BLaER1 (cell line): ENCODE measurements at regions not wholly inside any gene's neighbourhood (a gene's known extent, or its start where the extent isn't known, plus 50 kb on each side); places are given as distances from the start of the nearest gene placed in this dataset.

ENCODE experiments used
- H3K27ac ChIP-seq: shearing (Covaris generic); formaldehyde crosslinking; 2 replicates; pipeline ENCODE4 v1.8.1; 2022
- H3K27me3 ChIP-seq: shearing (Covaris generic); formaldehyde crosslinking; 2 replicates; pipeline ENCODE4 v1.8.1; 2022
- H3K36me3 ChIP-seq: shearing (Covaris generic); formaldehyde crosslinking; 2 replicates; pipeline ENCODE4 v1.8.1; 2022
- H3K4me1 ChIP-seq: shearing (Covaris generic); formaldehyde crosslinking; 2 replicates; pipeline ENCODE4 v1.8.1; 2022
- H3K4me2 ChIP-seq: shearing (Covaris generic); formaldehyde crosslinking; 2 replicates; pipeline ENCODE4 v1.8.1; 2022
- H3K4me3 ChIP-seq: shearing (Covaris generic); formaldehyde crosslinking; 2 replicates; pipeline ENCODE4 v1.8.1; 2022
- H3K9ac ChIP-seq: shearing (Covaris generic); formaldehyde crosslinking; 2 replicates; pipeline ENCODE4 v1.8.1; 2022
- H3K9me3 ChIP-seq: shearing (Covaris generic); formaldehyde crosslinking; 2 replicates; pipeline ENCODE4 v1.8.1; 2022
- H4K20me1 ChIP-seq: shearing (Covaris generic); formaldehyde crosslinking; 2 replicates; pipeline ENCODE4 v1.8.1; 2022
- Cebpa-rat ChIP-seq: shearing (Covaris generic); IDR thresholded peaks from 2 replicates; pipeline ENCODE4 v1.8.1; 2022

DNA sequence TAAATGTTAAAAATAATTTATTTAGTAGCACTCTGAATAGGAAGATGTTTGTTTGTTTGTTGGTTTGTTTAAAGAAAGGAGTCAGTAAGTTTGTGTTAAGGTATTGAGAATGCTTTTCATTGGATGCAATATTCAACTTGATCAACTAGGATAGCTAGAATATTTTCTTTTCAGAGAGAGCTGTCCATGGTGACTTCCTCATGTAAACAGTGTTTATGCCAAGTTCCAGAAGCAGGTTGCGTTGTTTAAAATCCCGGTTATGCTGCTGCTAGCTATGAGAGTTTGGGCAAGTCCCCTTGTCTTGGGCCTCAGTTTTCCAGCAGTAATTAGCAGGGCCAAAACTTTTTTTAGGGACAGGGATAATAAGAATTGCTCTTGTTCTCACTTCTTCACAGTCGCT lies 876.2 kb upstream of the HS3ST1 start:
- Histone ChIP-seq H3K27ac (no peak overlapping the region), H3K9me3 (no peaks in the 10 kb centered on the region), H3K36me3 (no peaks in the 10 kb centered on the region), H3K9ac (no peak overlapping the region), H4K20me1 (no peaks in the 10 kb centered on the region), H3K4me3 (no peak overlapping the region), H3K4me1 (no peaks in the 10 kb centered on the region), H3K27me3 (no peaks in the 10 kb centered on the region), H3K4me2 (no peak overlapping the region)
- TF ChIP-seq Cebpa-rat = no peak

- Histone ChIP-seq H3K4me2 (no peak overlapping the region), H3K9ac (no peak overlapping the region), H3K36me3 (no peaks in the 10 kb centered on the region), H3K9me3 (no peaks in the 10 kb centered on the region), H3K27me3 (no peaks in the 10 kb centered on the region), H3K27ac (no peak overlapping the region), H3K4me3 (no peak overlapping the region), H3K4me1 (no peaks in the 10 kb centered on the region), H4K20me1 (no peaks in the 10 kb centered on the region)
- no peak for TF ChIP-seq Cebpa-rat
These were observed 867.7 kb upstream of the HS3ST1 start for GRCh38 chr4:12296366-12296765.

DNA sequence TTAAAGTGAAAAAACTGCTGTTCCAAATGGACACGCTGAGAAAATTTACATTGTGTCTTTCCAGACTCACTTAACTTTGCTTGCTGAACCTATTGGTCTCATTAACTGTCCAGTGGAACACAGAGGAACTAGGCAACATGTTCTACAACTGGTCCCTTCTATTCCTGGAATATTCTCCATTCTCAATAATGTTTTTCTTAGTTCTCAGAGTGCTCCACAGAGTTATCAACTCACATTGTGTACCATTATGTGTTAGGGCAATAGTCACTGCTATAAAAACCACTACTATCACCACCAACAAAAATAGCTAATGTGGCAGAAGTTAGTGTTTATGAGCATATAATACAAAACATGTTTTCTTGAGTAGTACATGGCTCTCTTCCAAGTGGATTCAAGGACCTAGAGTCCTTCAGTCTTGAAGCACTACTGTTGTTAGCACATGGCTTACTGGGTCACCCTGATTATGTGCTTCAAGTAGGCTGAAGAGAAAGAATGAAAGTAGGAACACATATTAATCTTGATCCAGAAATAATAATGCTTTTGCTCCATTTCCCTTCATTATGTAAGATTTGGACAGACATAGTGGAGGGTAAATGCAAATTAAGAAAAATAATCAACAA lies 865.3 kb upstream of the HS3ST1 start:
- H3K9me3 ChIP-seq = no peaks in the 10 kb centered on the region
- no peaks in the 10 kb centered on the region for H4K20me1 ChIP-seq
- no peak overlapping the region for H3K4me3 ChIP-seq
- H3K27me3 ChIP-seq = no peaks in the 10 kb centered on the region
- no peaks in the 10 kb centered on the region for H3K36me3 ChIP-seq
- H3K9ac ChIP-seq = no peak overlapping the region
- H3K4me2 ChIP-seq = no peak overlapping the region
- no peak for TF ChIP-seq Cebpa-rat
- no peak overlapping the region for H3K27ac ChIP-seq
- H3K4me1 ChIP-seq = no peaks in the 10 kb centered on the region

GRCh38 chr4:12286351-12286750 lies 857.7 kb upstream of the HS3ST1 start:
- H4K20me1 ChIP-seq = no peaks in the 10 kb centered on the region
- no peak overlapping the region for H3K9ac ChIP-seq
- H3K27ac ChIP-seq = no peak overlapping the region
- peak; percentile 97; the same call in 1 of the 2 replicates for TF ChIP-seq Cebpa-rat
- H3K27me3 ChIP-seq = no peaks in the 10 kb centered on the region
- no peak overlapping the region for H3K4me3 ChIP-seq
- no peaks in the 10 kb centered on the region for H3K36me3 ChIP-seq
- H3K4me1 ChIP-seq = no peaks in the 10 kb centered on the region
- no peaks in the 10 kb centered on the region for H3K9me3 ChIP-seq
- no peak overlapping the region for H3K4me2 ChIP-seq

- Histone ChIP-seq H3K36me3 (no peaks in the 10 kb centered on the region), H3K4me3 (no peak overlapping the region), H3K9ac (no peak overlapping the region), H3K27ac (no peak overlapping the region), H3K4me1 (no peaks in the 10 kb centered on the region), H3K9me3 (no peaks in the 10 kb centered on the region), H3K4me2 (no peak overlapping the region), H4K20me1 (no peaks in the 10 kb centered on the region), H3K27me3 (no peaks in the 10 kb centered on the region)
- no peak for TF ChIP-seq Cebpa-rat
These were observed 841.9 kb upstream of the HS3ST1 start for GRCh38 chr4:12270546-12270945.

- Histone ChIP-seq H3K4me3 (no peak overlapping the region), H3K4me2 (no peak overlapping the region)
These were observed 836.9 kb upstream of the HS3ST1 start for GRCh38 chr4:12265554-12265953.

GRCh38 chr4:12260453-12260852 lies 831.8 kb upstream of the HS3ST1 start:
- no peak for TF ChIP-seq Cebpa-rat
- H3K9me3 ChIP-seq = no peaks in the 10 kb centered on the region

More at GRCh38 chr4:12265554-12265953, 836.9 kb upstream of the HS3ST1 start:
- no peaks in the 10 kb centered on the region for H3K4me1 ChIP-seq
- H4K20me1 ChIP-seq = no peaks in the 10 kb centered on the region
- H3K9me3 ChIP-seq = no peaks in the 10 kb centered on the region
- TF ChIP-seq Cebpa-rat = no peak
- no peak overlapping the region for H3K27ac ChIP-seq
- no peak overlapping the region for H3K9ac ChIP-seq
- H3K36me3 ChIP-seq = no peaks in the 10 kb centered on the region
- H3K27me3 ChIP-seq = no peaks in the 10 kb centered on the region

GRCh38 chr4:12244973-12245372 lies 816.3 kb upstream of the HS3ST1 start:
- no peaks in the 10 kb centered on the region for H3K9me3 ChIP-seq
- H3K9ac ChIP-seq = no peak overlapping the region
- H3K4me2 ChIP-seq = no peak overlapping the region
- no peaks in the 10 kb centered on the region for H3K4me1 ChIP-seq
- H3K27me3 ChIP-seq = no peaks in the 10 kb centered on the region
- H3K27ac ChIP-seq = no peak overlapping the region
- no peak for TF ChIP-seq Cebpa-rat
- H4K20me1 ChIP-seq = no peaks in the 10 kb centered on the region
- H3K36me3 ChIP-seq = no peaks in the 10 kb centered on the region
- H3K4me3 ChIP-seq = no peak overlapping the region

More at GRCh38 chr4:12260453-12260852, 831.8 kb upstream of the HS3ST1 start:
- Histone ChIP-seq H3K27me3 (no peaks in the 10 kb centered on the region), H3K4me3 (no peak overlapping the region), H4K20me1 (no peaks in the 10 kb centered on the region), H3K27ac (no peak overlapping the region), H3K4me2 (no peak overlapping the region), H3K36me3 (no peaks in the 10 kb centered on the region), H3K9ac (no peak overlapping the region), H3K4me1 (no peaks in the 10 kb centered on the region)

GRCh38 chr4:12242354-12242753 lies 813.7 kb upstream of the HS3ST1 start:
- H3K9ac ChIP-seq = no peak overlapping the region
- no peaks in the 10 kb centered on the region for H3K27me3 ChIP-seq
- H3K4me2 ChIP-seq = no peak overlapping the region
- H3K9me3 ChIP-seq = no peaks in the 10 kb centered on the region
- no peaks in the 10 kb centered on the region for H3K4me1 ChIP-seq
- no peaks in the 10 kb centered on the region for H3K36me3 ChIP-seq
- H4K20me1 ChIP-seq = no peaks in the 10 kb centered on the region
- TF ChIP-seq Cebpa-rat = no peak
- H3K4me3 ChIP-seq = no peak overlapping the region
- H3K27ac ChIP-seq = no peak overlapping the region

- no peak overlapping the region for H3K9ac ChIP-seq
- no peaks in the 10 kb centered on the region for H3K9me3 ChIP-seq
- no peaks in the 10 kb centered on the region for H3K4me1 ChIP-seq
- no peak overlapping the region for H3K4me2 ChIP-seq
- no peak overlapping the region for H3K27ac ChIP-seq
- H4K20me1 ChIP-seq = no peaks in the 10 kb centered on the region
- no peaks in the 10 kb centered on the region for H3K36me3 ChIP-seq
- no peak overlapping the region for H3K4me3 ChIP-seq
- H3K27me3 ChIP-seq = no peaks in the 10 kb centered on the region
- TF ChIP-seq Cebpa-rat = no peak
These were observed 811.4 kb upstream of the HS3ST1 start for GRCh38 chr4:12239897-12240636.
